ENCODE measurements at regions not wholly inside any gene's neighbourhood (a gene's known extent, or its start where the extent isn't known, plus 50 kb on each side); places are given as distances from the start of the nearest gene placed in this dataset.
"Not testable (repeated sequence)": the region's sequence is repeated elsewhere in the genome, so short reads cannot be mapped to it uniquely, and the experiment has no call there.

DNA sequence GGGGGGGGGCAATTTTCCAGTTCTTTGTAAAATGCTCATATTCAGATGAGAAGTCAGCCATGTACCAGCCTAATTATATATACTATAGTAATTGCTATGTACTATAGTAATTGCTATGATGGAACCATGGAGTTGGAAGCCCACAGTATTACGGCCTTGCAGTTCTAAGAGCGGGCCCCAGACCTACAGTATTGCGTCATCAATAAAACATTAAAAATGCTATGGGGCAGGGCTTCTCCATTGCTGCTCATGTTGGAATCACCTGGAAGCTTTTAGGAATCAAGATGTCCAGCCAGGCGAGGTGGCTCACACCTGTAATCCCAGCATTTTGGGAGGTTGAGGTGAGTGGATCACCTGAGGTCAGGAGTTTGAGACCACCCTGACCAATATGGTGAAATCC, 443.7 kb upstream of the GRM7 start:
- DNase-seq (ENCODE audit: low spot score) (no peak), ATAC-seq (no peak)
- Mint-ChIP-seq H3K9me3 (peaks cover 7% of the 10 kb centered on the region), H3K27ac (no peak overlapping the region), H3K36me3 (no peaks in the 10 kb centered on the region), H3K4me1 (ENCODE audit: low read depth in 2 of 2) (no peaks in the 10 kb centered on the region), H3K27me3 (no peaks in the 10 kb centered on the region), H3K4me3 (no peak overlapping the region)

DNA sequence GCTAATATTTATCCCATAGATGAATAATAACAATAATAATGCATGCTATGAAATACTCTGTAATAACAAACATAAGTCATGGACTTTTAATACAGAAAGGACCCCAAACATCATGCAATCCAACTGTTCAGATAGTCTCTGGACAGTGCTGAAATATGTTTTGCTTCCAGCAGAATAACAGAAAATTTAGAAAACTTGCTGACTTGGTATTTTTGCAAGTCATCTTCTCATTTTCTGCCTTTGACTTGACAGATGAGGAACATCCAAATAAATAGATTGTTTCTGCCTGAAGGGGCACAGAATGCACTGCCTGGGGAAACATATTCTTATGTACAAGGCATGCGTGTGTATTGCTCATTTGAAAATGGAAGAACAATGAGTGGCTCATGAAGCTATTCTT, 442.4 kb upstream of the GRM7 start:
- DNase-seq (ENCODE audit: low spot score) (no peak), ATAC-seq (no peak)
- H3K27ac Mint-ChIP-seq: no peak overlapping the region
- H3K4me1 Mint-ChIP-seq (ENCODE audit: low read depth in 2 of 2): no peaks in the 10 kb centered on the region
- H3K27me3 Mint-ChIP-seq: no peaks in the 10 kb centered on the region
- no peak overlapping the region for H3K4me3 Mint-ChIP-seq
- no peaks in the 10 kb centered on the region for H3K36me3 Mint-ChIP-seq
- peaks cover 7% of the 10 kb centered on the region for H3K9me3 Mint-ChIP-seq

DNA sequence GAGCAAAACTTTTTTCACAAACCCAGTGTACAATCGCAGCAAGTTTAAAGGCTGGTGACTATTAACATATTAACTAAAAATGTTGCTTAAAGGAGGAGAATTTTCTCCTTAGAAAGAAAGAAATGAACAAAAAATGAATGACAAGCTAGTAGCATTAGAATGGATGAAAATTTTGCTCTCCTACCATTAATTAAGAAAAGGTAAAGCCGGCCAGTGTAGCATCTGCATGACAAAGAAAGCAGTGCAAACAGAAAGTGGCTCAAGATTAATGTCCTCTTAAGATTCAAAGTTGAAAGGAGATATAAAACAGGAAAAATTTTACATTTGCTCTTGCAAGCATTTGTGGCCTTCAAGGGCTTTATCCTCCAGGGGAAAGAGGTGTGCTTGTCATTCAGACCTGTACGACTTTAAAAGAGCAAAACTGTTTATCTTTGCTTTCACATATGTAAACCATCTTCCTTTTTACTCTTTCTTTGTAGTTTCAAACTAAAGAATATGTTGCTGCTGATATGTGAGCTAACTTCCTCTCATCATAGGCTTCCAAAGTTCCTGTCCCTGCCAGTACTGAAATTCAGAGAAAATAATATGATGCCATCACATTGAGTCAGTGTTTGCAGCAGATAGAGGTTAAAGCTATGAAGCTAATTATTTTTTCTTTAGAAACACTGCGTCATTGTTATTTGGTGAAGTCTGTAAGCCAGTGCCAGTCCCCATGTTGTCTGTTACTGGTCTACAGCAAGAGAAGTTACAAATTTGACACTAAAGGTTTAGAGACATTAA, 439.1 kb upstream of the GRM7 start:
- ATAC-seq: no peak
- DNase-seq (ENCODE audit: low spot score): no peak
- Mint-ChIP-seq H3K4me1 (ENCODE audit: low read depth in 2 of 2) (no peaks in the 10 kb centered on the region), H3K27ac (no peak overlapping the region), H3K4me3 (no peak overlapping the region), H3K9me3 (peaks cover 11% of the 10 kb centered on the region), H3K27me3 (no peaks in the 10 kb centered on the region), H3K36me3 (peaks cover 8% of the 10 kb centered on the region)

DNA sequence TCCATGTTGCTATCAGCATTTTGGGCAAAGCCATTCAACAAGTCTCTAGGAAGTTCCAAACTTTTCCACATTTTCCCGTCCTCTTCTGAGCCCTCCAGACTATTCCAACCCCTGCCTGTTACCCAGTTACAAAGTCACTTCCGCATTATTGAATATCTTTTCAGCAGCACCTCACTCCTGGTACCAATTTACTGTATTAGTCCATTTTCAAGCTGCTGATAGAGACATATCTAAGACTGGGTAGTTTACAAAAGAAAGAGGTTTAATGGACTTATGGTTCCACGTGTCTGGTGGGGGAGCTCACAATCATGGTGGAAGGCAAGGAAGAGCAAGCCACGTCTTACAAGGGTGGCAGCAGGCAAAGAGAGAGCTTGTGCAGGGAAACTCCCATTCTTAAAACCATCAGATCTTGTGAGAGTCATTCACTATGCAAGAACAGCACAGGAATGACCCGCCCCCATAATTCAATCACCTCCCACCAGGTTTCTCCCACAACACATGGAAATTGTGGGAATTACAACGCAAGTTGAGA, 435.6 kb upstream of the GRM7 start:
- Mint-ChIP-seq H3K27ac (no peak overlapping the region), H3K36me3 (peaks cover 8% of the 10 kb centered on the region), H3K4me1 (ENCODE audit: low read depth in 2 of 2) (no peaks in the 10 kb centered on the region), H3K27me3 (no peaks in the 10 kb centered on the region), H3K4me3 (no peak overlapping the region), H3K9me3 (peaks cover 14% of the 10 kb centered on the region)
- ATAC-seq (no peak), DNase-seq (ENCODE audit: low spot score) (no peak)

DNA sequence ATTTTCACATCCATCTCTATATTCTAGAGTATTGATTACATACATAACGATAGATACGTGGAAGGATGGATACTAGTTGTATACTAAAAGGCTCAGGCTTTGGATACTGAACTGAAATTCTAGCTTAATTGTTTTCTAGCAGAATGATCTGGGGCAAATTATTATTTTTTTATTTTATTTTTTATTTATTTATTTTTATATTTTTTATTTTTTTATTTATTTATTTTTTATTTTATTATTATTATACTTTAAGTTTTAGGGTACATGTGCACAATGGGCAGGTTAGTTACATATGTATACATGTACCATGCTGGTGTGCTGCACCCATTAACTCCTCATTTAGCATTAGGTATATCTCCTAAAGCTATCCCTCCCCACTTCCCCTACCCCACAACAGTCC, 432.6 kb upstream of the GRM7 start:
- DNase-seq (ENCODE audit: low spot score); H3K27me3 Mint-ChIP-seq; H3K4me1 Mint-ChIP-seq (ENCODE audit: low read depth in 2 of 2); H3K36me3 Mint-ChIP-seq; H3K27ac Mint-ChIP-seq; ATAC-seq; H3K4me3 Mint-ChIP-seq: not testable (repeated sequence)
- H3K9me3 Mint-ChIP-seq: peaks cover 13% of the 10 kb centered on the region

DNA sequence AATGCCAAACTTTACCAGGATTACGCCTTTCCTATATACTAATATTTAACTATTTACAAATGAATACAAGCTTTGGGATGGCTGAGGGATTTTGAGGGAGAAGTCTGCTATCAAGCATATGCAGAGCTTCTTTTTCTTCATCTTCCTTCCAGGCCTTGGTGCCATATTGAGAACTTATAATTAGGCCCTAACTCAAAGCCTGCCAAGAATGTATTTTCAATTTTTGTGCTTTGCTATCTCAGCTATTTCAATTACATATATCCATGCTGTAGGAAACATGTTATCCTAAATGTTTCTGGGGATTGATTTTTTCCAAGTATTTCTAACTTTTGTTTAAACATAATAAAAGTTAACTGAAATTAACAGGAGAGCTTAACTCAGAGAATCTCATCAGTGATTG, 425.0 kb upstream of the GRM7 start:
- Mint-ChIP-seq H3K4me3 (no peak overlapping the region), H3K27me3 (no peaks in the 10 kb centered on the region), H3K4me1 (ENCODE audit: low read depth in 2 of 2) (no peaks in the 10 kb centered on the region), H3K9me3 (peaks cover 17% of the 10 kb centered on the region), H3K27ac (no peak overlapping the region), H3K36me3 (no peaks in the 10 kb centered on the region)
- ATAC-seq (no peak), DNase-seq (ENCODE audit: low spot score) (no peak)

DNA sequence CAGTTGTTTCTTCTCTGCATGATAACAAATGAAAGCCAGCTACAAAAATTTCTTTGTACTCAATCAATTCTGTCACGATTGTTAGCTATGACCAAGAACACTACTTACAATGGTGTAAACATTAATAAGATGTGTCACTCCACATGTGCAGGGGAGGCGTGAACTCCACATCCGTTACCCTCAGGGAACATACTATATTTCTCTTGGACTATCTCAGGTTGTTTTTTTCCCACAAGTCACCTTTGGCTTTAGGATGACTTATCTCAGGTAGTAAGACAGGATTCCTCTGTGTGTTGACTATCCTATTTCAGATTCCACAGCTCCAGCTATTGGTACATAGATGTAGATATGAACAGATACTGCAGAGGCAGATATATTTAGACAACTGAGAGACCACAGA, 423.3 kb upstream of the GRM7 start:
- H3K36me3 Mint-ChIP-seq: no peaks in the 10 kb centered on the region
- H3K27me3 Mint-ChIP-seq: no peaks in the 10 kb centered on the region
- H3K27ac Mint-ChIP-seq: no peak overlapping the region
- H3K4me1 Mint-ChIP-seq (ENCODE audit: low read depth in 2 of 2): no peaks in the 10 kb centered on the region
- DNase-seq (ENCODE audit: low spot score): no peak
- ATAC-seq: no peak
- H3K9me3 Mint-ChIP-seq: peaks cover 18% of the 10 kb centered on the region
- H3K4me3 Mint-ChIP-seq: no peak overlapping the region

DNA sequence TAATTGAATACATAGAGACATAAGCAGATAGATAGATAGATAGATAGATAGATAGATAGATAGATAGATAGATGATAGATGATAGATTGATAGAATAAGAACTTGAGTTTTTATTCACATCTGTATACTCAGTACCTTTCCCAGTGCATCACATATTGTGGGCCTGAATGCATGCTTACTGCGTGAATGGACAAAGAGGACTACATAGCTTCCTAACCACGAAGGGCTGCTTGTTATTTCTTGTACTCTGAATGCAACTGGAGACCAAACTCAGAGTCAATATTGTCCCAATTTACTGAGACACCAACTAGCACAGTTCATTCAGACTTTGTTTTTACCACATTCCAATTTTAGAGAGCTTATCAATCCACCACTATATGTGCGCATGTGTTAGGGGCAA, 422.9 kb upstream of the GRM7 start:
- no peak overlapping the region for H3K4me3 Mint-ChIP-seq
- ATAC-seq (no peak), DNase-seq (ENCODE audit: low spot score) (no peak)
- no peaks in the 10 kb centered on the region for H3K27me3 Mint-ChIP-seq
- H3K9me3 Mint-ChIP-seq: peaks cover 18% of the 10 kb centered on the region
- no peaks in the 10 kb centered on the region for H3K4me1 Mint-ChIP-seq (ENCODE audit: low read depth in 2 of 2)
- no peak overlapping the region for H3K27ac Mint-ChIP-seq
- H3K36me3 Mint-ChIP-seq: no peaks in the 10 kb centered on the region

DNA sequence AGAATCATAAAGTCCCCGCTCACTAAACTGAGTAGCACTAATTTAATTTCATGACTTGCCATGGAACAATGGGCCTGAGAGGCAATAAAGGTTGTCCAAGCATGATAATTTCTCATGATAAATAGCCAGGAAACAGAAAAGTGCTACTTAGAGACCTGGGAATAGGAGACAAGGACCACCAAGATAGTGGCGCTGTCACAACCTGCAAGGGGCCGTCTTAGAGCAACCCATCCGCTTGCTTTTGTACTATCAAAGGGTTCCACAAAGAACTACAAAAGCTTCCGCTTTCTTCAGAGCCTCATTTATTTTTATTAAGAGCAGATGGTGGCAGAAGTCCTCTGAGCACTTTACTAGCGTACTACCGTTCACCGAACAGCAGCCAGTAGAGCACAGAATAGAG, 421.7 kb upstream of the GRM7 start:
- ATAC-seq (no peak), DNase-seq (ENCODE audit: low spot score) (no peak)
- Mint-ChIP-seq H3K36me3 (no peaks in the 10 kb centered on the region), H3K9me3 (peaks cover 13% of the 10 kb centered on the region), H3K27ac (no peak overlapping the region), H3K4me1 (ENCODE audit: low read depth in 2 of 2) (no peaks in the 10 kb centered on the region), H3K4me3 (no peak overlapping the region), H3K27me3 (no peaks in the 10 kb centered on the region)

DNA sequence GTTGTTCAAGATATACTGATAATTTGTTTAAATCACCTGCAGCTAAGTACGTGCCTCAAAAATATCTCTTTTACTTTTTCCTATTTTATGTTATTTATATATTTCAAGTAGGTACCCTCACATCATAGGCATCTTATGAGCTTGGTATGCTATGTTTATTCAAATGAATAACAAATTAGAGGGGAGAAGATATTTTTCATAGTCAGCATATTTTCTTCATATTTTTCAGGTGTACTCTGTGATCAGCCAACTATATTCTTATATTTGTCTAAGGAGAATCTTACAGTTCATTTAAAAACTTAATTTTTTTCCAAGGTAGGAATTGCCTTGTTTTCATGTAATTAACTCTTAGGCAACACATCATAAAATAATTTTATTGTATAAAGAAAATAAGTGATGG, 421.1 kb upstream of the GRM7 start:
- H3K4me1 Mint-ChIP-seq (ENCODE audit: low read depth in 2 of 2): no peaks in the 10 kb centered on the region
- ATAC-seq (no peak), DNase-seq (ENCODE audit: low spot score) (no peak)
- H3K4me3 Mint-ChIP-seq: no peak overlapping the region
- no peaks in the 10 kb centered on the region for H3K36me3 Mint-ChIP-seq
- no peaks in the 10 kb centered on the region for H3K27me3 Mint-ChIP-seq
- H3K27ac Mint-ChIP-seq: no peak overlapping the region
- peaks cover 13% of the 10 kb centered on the region for H3K9me3 Mint-ChIP-seq

DNA sequence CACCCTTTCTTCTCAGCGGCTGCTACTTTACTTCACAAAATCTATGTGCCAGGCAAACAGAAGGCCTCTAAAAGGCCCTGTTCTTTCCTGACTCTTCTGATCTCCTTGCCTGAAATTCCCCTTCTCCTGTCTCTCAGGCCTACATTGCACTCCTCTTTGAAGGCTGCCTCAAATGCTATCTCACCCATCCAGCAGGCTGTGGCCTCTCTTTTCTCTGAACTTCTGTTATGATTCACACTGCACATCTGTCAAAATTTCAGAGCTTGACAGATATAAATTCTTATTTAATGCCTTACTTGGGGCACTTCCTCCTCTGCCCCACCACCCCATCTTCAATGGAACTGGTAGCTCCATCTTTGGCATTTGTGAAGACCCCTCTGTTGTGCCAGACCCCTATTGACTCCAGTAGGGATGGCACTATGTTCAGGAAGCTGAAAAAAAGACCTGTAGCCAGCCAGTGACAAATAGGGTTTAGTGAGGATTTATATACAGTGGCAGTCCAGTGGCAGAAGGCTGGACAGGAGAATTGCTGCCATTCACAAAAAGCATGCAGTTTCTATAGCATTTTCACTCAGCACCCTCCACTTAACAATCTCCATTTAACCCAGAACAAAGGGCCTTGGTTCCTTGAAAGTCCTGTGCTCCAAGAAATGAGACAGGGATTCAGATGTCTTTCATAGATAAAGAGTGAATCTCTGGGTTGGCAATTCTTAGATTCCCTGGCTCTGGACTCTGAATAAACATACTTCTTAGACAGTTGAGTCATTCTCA, 415.8 kb upstream of the GRM7 start:
- Mint-ChIP-seq H3K4me1 (ENCODE audit: low read depth in 2 of 2) (no peaks in the 10 kb centered on the region), H3K9me3 (peaks cover 10% of the 10 kb centered on the region), H3K4me3 (no peak overlapping the region), H3K27ac (no peak overlapping the region), H3K36me3 (no peaks in the 10 kb centered on the region), H3K27me3 (no peaks in the 10 kb centered on the region)
- DNase-seq (ENCODE audit: low spot score) (no peak), ATAC-seq (no peak)

DNA sequence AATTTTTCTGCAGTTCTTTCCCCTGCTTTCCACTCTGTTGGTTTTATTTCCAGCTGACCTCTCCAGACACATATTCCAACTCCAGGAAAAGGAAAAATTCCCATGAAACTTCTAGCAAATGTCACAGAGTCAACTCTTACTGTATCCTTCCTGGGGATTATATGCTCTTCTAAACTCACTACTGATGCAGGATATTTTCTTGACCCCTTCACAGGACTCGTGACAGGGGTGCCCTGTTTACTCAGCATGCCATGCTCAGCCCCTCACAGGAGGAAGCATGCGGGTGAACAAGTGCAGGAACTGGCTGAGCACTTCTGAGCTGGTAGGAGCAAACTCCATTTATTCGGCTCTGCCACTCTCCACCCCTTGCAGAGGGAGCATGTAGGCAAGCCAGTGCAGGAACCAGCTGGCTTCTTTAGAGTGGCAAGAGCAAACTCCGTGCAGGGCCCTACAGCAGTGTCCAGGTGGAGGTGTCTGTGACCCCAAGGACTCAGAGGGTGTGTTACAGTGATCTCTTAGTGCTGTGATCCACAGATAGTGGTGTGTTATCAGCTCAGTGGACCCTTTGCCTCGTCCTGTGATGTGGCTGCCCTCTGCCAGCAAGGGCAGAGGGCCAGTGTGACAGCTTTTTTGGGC, 413.6 kb upstream of the GRM7 start:
- H3K9me3 Mint-ChIP-seq: peaks cover 6% of the 10 kb centered on the region
- no peak for ATAC-seq
- no peaks in the 10 kb centered on the region for H3K36me3 Mint-ChIP-seq
- H3K4me3 Mint-ChIP-seq: no peak overlapping the region
- H3K4me1 Mint-ChIP-seq (ENCODE audit: low read depth in 2 of 2): no peaks in the 10 kb centered on the region
- no peak for DNase-seq (ENCODE audit: low spot score)
- H3K27ac Mint-ChIP-seq: no peak overlapping the region
- H3K27me3 Mint-ChIP-seq: no peaks in the 10 kb centered on the region

DNA sequence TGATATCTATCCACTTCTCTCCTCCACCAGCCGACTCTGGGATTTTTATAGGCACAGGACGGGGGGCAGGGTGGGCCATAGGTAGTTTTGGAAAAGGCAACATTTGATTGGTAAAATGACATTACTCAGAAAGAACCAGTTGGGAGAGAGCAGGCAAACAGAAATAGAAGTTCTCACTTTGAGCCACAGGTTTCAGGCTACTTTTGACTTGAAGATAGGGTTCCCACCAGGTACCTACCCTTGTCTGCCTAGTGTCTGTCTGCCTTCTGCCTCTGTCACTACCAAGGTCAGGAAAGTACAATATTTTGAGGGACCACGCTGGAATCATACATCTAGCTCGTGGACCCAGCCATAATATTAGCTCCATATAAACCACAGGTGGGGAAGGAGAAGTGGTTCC, 412.9 kb upstream of the GRM7 start:
- Mint-ChIP-seq H3K27ac (no peak overlapping the region), H3K9me3 (peaks cover 11% of the 10 kb centered on the region), H3K27me3 (no peaks in the 10 kb centered on the region), H3K4me3 (no peak overlapping the region), H3K4me1 (ENCODE audit: low read depth in 2 of 2) (no peaks in the 10 kb centered on the region), H3K36me3 (no peaks in the 10 kb centered on the region)
- DNase-seq (ENCODE audit: low spot score): no peak
- no peak for ATAC-seq

DNA sequence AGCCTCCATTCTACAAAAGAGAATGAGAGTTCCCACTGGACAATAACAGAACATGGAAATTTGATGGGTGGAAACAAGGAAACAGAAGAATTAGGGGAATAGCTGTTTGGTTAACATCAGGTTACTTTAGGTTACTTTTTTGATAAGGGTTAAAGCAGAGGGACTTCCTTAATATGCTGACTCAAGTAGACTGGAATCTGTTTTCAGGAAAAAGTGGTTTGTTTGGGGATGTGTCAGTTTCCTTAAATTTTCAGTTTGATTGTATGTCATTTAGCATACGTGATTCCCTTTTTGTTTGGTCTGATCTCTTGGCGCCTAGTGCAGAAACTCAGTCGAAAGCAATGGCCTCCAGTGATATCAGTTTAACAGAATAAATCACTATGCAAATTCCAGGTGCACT, 411.8 kb upstream of the GRM7 start:
- H3K4me3 Mint-ChIP-seq: no peak overlapping the region
- no peaks in the 10 kb centered on the region for H3K36me3 Mint-ChIP-seq
- no peaks in the 10 kb centered on the region for H3K4me1 Mint-ChIP-seq (ENCODE audit: low read depth in 2 of 2)
- no peak overlapping the region for H3K27ac Mint-ChIP-seq
- ATAC-seq (no peak), DNase-seq (ENCODE audit: low spot score) (no peak)
- H3K27me3 Mint-ChIP-seq: no peaks in the 10 kb centered on the region
- H3K9me3 Mint-ChIP-seq: peaks cover 12% of the 10 kb centered on the region

All from natural killer cell treated with Interleukin-12 subunit alpha and Interleukin-12 subunit beta and Interleukin-15 and Interleukin-18, amount 100 ng/mL, for 72 hours (primary cell).